ENCODE measurements at regions not wholly inside any gene's neighbourhood (a gene's known extent, or its start where the extent isn't known, plus 50 kb on each side); places are given as distances from the start of the nearest gene placed in this dataset.

GRCh38 chr2:129369437-129369836 is 610.0 kb upstream of the RAB6C start:
- TF ChIP-seq CTCF (IDR thresholded peaks at IDR 0.05) (no peak), EZH2phosphoT487 (IDR thresholded peaks at IDR 0.05) (no peak), EZH2 (IDR thresholded peaks at IDR 0.05) (no peak)

Measured in neural progenitor cell (in vitro differentiated cells).